ENCODE measurements at regions not wholly inside any gene's neighbourhood (a gene's known extent, or its start where the extent isn't known, plus 50 kb on each side); places are given as distances from the start of the nearest gene placed in this dataset.
A peak's percentile ranks its signal among the peaks of the same experiment; 100 is the strongest.

DNA sequence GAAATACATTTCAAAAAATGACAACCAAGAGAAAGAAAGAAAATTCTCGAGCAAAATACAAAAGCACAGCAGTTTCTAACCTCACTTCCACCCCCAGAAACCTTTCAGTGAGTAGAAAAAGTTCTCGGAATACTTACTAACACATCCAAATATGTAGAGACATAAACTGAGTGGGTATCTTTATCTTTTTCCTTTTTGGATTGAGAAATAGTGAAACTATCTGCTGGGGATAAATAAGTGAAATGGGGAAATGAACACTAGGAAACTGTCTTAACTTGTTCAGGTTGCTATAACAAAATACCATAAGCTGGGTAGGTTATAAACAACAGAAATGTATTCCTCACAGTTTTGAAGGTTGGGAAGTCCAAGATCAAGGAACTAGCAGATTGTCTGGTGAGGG is 72.0 kb downstream of the VCAM1 start:
- POLR2A ChIA-PET (ENCODE audit: unreplicated experiment) = no interaction called here
- intact Hi-C loops (cut with micrococcal nuclease; ENCODE audit: unreplicated experiment) = no loop called here
- Histone ChIP-seq H2AFZ (no peak overlapping the region), H3K4me1 (replicated peaks; ENCODE audit: insufficient read depth) (peaks cover 10% of the 10 kb centered on the region), H3F3A (ENCODE audit: insufficient read depth, low read depth) (no peaks in the 10 kb centered on the region), H3K9me2 (ENCODE audit: insufficient read depth) (peaks cover 9% of the 10 kb centered on the region; the same call in 1 of the 2 replicates), H3K36me3 (ENCODE audit: low read depth) (no peaks in the 10 kb centered on the region), H3K9me3 (ENCODE audit: insufficient read depth, low read depth) (no peaks in the 10 kb centered on the region), H3K4me2 (no peak overlapping the region), H4K20me1 (ENCODE audit: insufficient read depth) (no peaks in the 10 kb centered on the region), H3K27ac (no peak overlapping the region), H3K27me3 (ENCODE audit: insufficient read depth, low read depth) (no peaks in the 10 kb centered on the region), H3K4me3 (no peak overlapping the region), H3K79me2 (ENCODE audit: low read depth) (no peaks in the 10 kb centered on the region)
- DNase-seq = no peak
- CTCF ChIA-PET = no interaction called here
- TF ChIP-seq, protein P1, sequence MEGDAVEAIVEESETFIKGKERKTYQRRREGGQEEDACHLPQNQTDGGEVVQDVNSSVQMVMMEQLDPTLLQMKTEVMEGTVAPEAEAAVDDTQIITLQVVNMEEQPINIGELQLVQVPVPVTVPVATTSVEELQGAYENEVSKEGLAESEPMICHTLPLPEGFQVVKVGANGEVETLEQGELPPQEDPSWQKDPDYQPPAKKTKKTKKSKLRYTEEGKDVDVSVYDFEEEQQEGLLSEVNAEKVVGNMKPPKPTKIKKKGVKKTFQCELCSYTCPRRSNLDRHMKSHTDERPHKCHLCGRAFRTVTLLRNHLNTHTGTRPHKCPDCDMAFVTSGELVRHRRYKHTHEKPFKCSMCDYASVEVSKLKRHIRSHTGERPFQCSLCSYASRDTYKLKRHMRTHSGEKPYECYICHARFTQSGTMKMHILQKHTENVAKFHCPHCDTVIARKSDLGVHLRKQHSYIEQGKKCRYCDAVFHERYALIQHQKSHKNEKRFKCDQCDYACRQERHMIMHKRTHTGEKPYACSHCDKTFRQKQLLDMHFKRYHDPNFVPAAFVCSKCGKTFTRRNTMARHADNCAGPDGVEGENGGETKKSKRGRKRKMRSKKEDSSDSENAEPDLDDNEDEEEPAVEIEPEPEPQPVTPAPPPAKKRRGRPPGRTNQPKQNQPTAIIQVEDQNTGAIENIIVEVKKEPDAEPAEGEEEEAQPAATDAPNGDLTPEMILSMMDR (conservative IDR thresholded peaks at IDR 0.05) = no peak
- no peak for TF ChIP-seq EZH2 (IDR thresholded peaks at IDR 0.05; ENCODE audit: low read depth)
- no TSS peak for BruUV-seq (replicated peaks)

DNA sequence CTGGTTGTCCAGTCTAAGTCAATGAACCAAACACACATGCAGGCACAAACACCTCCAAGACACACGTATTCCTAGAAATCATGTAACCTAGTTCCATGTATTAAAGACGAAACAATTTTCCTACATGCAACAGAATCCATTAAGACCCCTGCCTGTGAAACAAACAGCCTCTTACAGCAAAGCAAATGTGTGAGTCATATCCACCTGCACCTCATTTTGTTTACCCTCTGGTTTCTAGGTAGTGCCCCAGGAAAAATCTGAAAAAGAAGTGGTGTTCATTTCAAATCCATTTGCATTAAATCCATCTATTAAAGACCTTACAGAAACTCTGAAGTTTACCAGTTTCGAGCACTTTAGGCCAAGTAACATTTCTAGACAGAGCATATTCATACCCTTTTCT is 74.1 kb downstream of the VCAM1 start:
- H3F3A ChIP-seq (ENCODE audit: insufficient read depth, low read depth) = no peaks in the 10 kb centered on the region
- H3K36me3 ChIP-seq (ENCODE audit: low read depth) = no peaks in the 10 kb centered on the region
- H3K4me3 ChIP-seq = no peak overlapping the region
- no peaks in the 10 kb centered on the region for H4K20me1 ChIP-seq (ENCODE audit: insufficient read depth)
- peak overlapping the region; percentile 20; the same call in 1 of the 2 replicates for H3K4me2 ChIP-seq
- H3K4me1 ChIP-seq (replicated peaks; ENCODE audit: insufficient read depth) = peaks cover 10% of the 10 kb centered on the region
- H3K9me3 ChIP-seq (ENCODE audit: insufficient read depth, low read depth) = no peaks in the 10 kb centered on the region
- no peaks in the 10 kb centered on the region for H3K79me2 ChIP-seq (ENCODE audit: low read depth)
- H3K27me3 ChIP-seq (ENCODE audit: insufficient read depth, low read depth) = no peaks in the 10 kb centered on the region
- H3K27ac ChIP-seq = no peak overlapping the region
- TF ChIP-seq, protein P1 (conservative IDR thresholded peaks at IDR 0.05) = no peak
- no peak for TF ChIP-seq EZH2 (IDR thresholded peaks at IDR 0.05; ENCODE audit: low read depth)
- intact Hi-C loops (cut with micrococcal nuclease; ENCODE audit: unreplicated experiment) = no loop called here
- H2AFZ ChIP-seq = no peak overlapping the region
- H3K9me2 ChIP-seq (ENCODE audit: insufficient read depth) = peaks cover 6% of the 10 kb centered on the region; the same call in 1 of the 2 replicates
- no TSS peak for BruUV-seq (replicated peaks)
- peak in 1 of 2 experiments; percentile 70 for DNase-seq
- CTCF ChIA-PET = no interaction called here
- POLR2A ChIA-PET (ENCODE audit: unreplicated experiment) = no interaction called here

DNA sequence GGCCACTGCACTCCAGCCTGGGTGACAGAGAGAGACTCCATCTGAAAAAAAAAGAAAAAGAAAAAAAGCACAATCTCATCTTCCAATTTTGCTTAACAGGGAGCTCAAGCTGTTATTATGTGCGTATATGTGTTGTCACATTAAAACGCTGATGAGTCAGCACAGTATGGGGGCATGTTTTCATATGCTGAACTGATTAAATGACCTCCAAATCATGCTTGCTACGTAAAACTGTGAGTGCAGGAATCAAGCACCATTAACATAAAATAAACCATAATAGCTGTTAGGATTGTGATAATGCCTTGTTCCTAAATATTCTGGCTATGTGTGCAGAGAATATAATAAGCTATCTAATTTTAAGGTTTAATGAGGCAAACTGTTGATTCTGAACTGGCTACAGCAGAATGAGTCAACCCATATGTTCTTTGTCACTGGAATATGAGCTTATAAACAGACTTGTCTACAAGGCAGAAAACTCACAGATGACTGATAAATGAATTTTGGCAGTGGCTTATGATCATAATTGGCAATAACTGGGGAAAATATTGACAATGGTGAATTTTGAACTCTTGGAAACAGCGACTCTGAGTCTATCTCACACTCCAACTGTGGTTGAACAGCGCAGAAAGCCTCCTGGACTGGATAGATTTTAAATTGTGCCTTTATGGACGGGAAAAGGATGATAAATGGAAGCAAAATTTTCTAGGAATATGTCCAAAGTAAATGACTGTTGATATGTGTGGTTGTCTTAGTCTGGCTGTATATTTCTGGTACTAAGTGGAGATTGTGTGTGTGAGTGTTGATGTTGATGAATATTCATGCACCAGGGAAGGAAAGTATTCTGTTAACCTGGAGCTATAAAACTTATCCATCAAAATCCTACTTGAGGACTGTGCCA is 75.5 kb downstream of the VCAM1 start:
- H3K27me3 ChIP-seq (ENCODE audit: insufficient read depth, low read depth) = no peaks in the 10 kb centered on the region
- no peak overlapping the region for H2AFZ ChIP-seq
- H3K36me3 ChIP-seq (ENCODE audit: low read depth) = no peaks in the 10 kb centered on the region
- DNase-seq = peak in 1 of 2 experiments; percentile 31
- no peak overlapping the region for H3K4me3 ChIP-seq
- H3K9me3 ChIP-seq (ENCODE audit: insufficient read depth, low read depth) = no peaks in the 10 kb centered on the region
- no peaks in the 10 kb centered on the region for H3K9me2 ChIP-seq (ENCODE audit: insufficient read depth)
- no peaks in the 10 kb centered on the region for H4K20me1 ChIP-seq (ENCODE audit: insufficient read depth)
- H3K79me2 ChIP-seq (ENCODE audit: low read depth) = no peaks in the 10 kb centered on the region
- no peak overlapping the region for H3K4me2 ChIP-seq
- peaks cover 7% of the 10 kb centered on the region; the same call in 1 of the 2 replicates for H3F3A ChIP-seq (ENCODE audit: insufficient read depth, low read depth)
- ChIA-PET CTCF (interaction anchor here (0.6 kb wide), 1 partner anchor 269 kb away, joined by 5 read pairs; no protein-coding TSS in a partner anchor), POLR2A (ENCODE audit: unreplicated experiment) (interaction anchor here (0.5 to 0.7 kb wide), 2 partner anchors 39 to 493 kb away, joined by 3 read pairs; no protein-coding TSS in a partner anchor)
- H3K4me1 ChIP-seq (replicated peaks; ENCODE audit: insufficient read depth) = peaks cover 18% of the 10 kb centered on the region
- no peak overlapping the region for H3K27ac ChIP-seq
- intact Hi-C loops (cut with micrococcal nuclease; ENCODE audit: unreplicated experiment) = no loop called here
- TF ChIP-seq, protein P1 (conservative IDR thresholded peaks at IDR 0.05) = no peak
- no TSS peak for BruUV-seq (replicated peaks)
